GM21367 (cell line): ENCODE measurements at regions not wholly inside any gene's neighbourhood (a gene's known extent, or its start where the extent isn't known, plus 50 kb on each side); places are given as distances from the start of the nearest gene placed in this dataset.
"Not testable (repeated sequence)": the region's sequence is repeated elsewhere in the genome, so short reads cannot be mapped to it uniquely, and the experiment has no call there.

ENCODE experiments used
- ATAC-seq: cut with Tn5 transposase; IDR thresholded peaks from one replicate; pipeline ENCODE4 v1.9.1; 2021; ENCODE audit not compliant: unreplicated experiment

GRCh38 chr18:65671621-65672415 is 79.0 kb upstream of the CDH7 start:
- ATAC-seq, result no peak

GRCh38 chr18:65670145-65670544 is 80.7 kb upstream of the CDH7 start:
- ATAC-seq, result not testable (repeated sequence)

- ATAC-seq, result no peak
Observed at GRCh38 chr18:65661391-65661790, 89.4 kb upstream of the CDH7 start.

- no peak for ATAC-seq
Observed at GRCh38 chr18:65659912-65660311, 90.9 kb upstream of the CDH7 start.

- no peak for ATAC-seq
Observed at GRCh38 chr18:65659312-65659711, 91.5 kb upstream of the CDH7 start.

GRCh38 chr18:65651192-65651591 is 99.6 kb upstream of the CDH7 start:
- ATAC-seq, result no peak

GRCh38 chr18:65632236-65632635 is 118.6 kb upstream of the CDH7 start:
- no peak for ATAC-seq

GRCh38 chr18:65631766-65632165 is 119.0 kb upstream of the CDH7 start:
- ATAC-seq, result no peak

- no peak for ATAC-seq
Observed at GRCh38 chr18:65628390-65628789, 122.4 kb upstream of the CDH7 start.

- no peak for ATAC-seq
Observed at GRCh38 chr18:65623676-65624075, 127.1 kb upstream of the CDH7 start.

GRCh38 chr18:65622436-65622835 is 128.4 kb upstream of the CDH7 start:
- no peak for ATAC-seq

- ATAC-seq, result no peak
Observed at GRCh38 chr18:65620076-65620696, 130.6 kb upstream of the CDH7 start.

- ATAC-seq, result no peak
Observed at GRCh38 chr18:65610939-65611338, 139.9 kb upstream of the CDH7 start.

- ATAC-seq, result no peak
Observed at GRCh38 chr18:65608471-65608870, 142.3 kb upstream of the CDH7 start.

GRCh38 chr18:65607161-65607560 is 143.7 kb upstream of the CDH7 start:
- ATAC-seq, result no peak

- ATAC-seq, result no peak
Observed at GRCh38 chr18:65606551-65607130, 144.2 kb upstream of the CDH7 start.

- ATAC-seq, result not testable (repeated sequence)
Observed at GRCh38 chr18:65605352-65605751, 145.5 kb upstream of the CDH7 start.

GRCh38 chr18:65601775-65602174 is 149.0 kb upstream of the CDH7 start:
- ATAC-seq, result no peak

- no peak for ATAC-seq
Observed at GRCh38 chr18:65592435-65592834, 158.4 kb upstream of the CDH7 start.

GRCh38 chr18:65587491-65587890 is 163.3 kb upstream of the CDH7 start:
- ATAC-seq, result no peak

- ATAC-seq, result not testable (repeated sequence)
Observed at GRCh38 chr18:65582094-65582493, 168.7 kb upstream of the CDH7 start.

GRCh38 chr18:65568866-65569265 is 181.9 kb upstream of the CDH7 start:
- ATAC-seq, result no peak
